Endothelial cell of umbilical vein (primary cell): ENCODE measurements at regions not wholly inside any gene's neighbourhood (a gene's known extent, or its start where the extent isn't known, plus 50 kb on each side); places are given as distances from the start of the nearest gene placed in this dataset.

ENCODE experiments used
- BruUV-seq: library from RNA; stranded (reverse); fragments of 400-500 nt; replicated peaks from 2 replicates; lab custom pipeline; 2021; lab: Mats Ljungman, UMichigan
- CTCF ChIA-PET: fragments of 300-600, 350-600 bp; sonication (Branson Sonifier 250); formaldehyde crosslinking; loops from one replicate; lab custom pipeline; 2021; ENCODE audit warnings: antibody characterized with exemption, inconsistent platforms; lab: Charles Lee
- POLR2A ChIA-PET: fragments of 300-600, 350-600 bp; sonication (Branson Sonifier 250); formaldehyde crosslinking; loops from one replicate; lab custom pipeline; 2021; ENCODE audit warnings: antibody characterized with exemption, inconsistent platforms; lab: Charles Lee
- DNase-seq: peaks from one replicate; pipeline ENCODE4 v3.0.0-alpha.2; 2011; ENCODE audit warnings: low read depth, low spot score
- FAIRE-seq: peaks from 2 replicates; lab custom pipeline; 2011; peaks lifted over from hg19 to GRCh38; lab: Jason Lieb, UNC
- H2AFZ ChIP-seq: 2 replicates; pipeline ENCODE4 v1.6.0; 2012; ENCODE audit warnings: low read depth, low read length, control low read depth, inconsistent platforms
- H3K27ac ChIP-seq: 2 replicates; pipeline ENCODE4 v1.5.1; 2011; ENCODE audit warnings: low read depth, mild to moderate bottlenecking, control low read depth, low read length, moderate library complexity; ENCODE audit not compliant: insufficient read depth
- H3K27me3 ChIP-seq, 2 experiments: 2 replicates each; pipeline versions ENCODE4 v1.6.0 to v1.6.1; 2011; ENCODE audit warnings: low read length in 2 of 2, mixed read lengths in 1 of 2; ENCODE audit not compliant: control insufficient read depth in 2 of 2, insufficient read depth in 2 of 2
- H3K36me3 ChIP-seq, 2 experiments: 2 replicates in 1 of 2; 3 replicates in 1 of 2; pipeline ENCODE4 v1.5.1; 2011; ENCODE audit warnings: low read length in 2 of 2, mild to moderate bottlenecking in 1 of 2, moderate library complexity in 1 of 2; ENCODE audit not compliant: control insufficient read depth in 2 of 2, insufficient read depth in 2 of 2; ENCODE audit errors: extremely low read depth in 1 of 2
- H3K4me1 ChIP-seq: 3 replicates; pipeline ENCODE4 v1.5.1; 2011; ENCODE audit warnings: mild to moderate bottlenecking, low read length; ENCODE audit not compliant: control insufficient read depth, insufficient read depth; ENCODE audit errors: extremely low read depth
- H3K4me2 ChIP-seq: 2 replicates; pipeline ENCODE4 v1.6.1; 2011; ENCODE audit warnings: low read length, control low read depth, mixed read lengths; ENCODE audit not compliant: insufficient read depth
- H3K4me3 ChIP-seq, 3 experiments: fragments of 200-600 bp in 1 of 3; sonication (generic), shearing (Covaris generic) in 1 of 3; replicated peaks in 1 of 3; 2 replicates each; pipeline ENCODE4 v1.5.1; 2011 to 2016; ENCODE audit warnings: control low read depth in 3 of 3, low read length in 3 of 3, mild to moderate bottlenecking in 2 of 3, inconsistent platforms in 1 of 3, low read depth in 1 of 3, moderate library complexity in 1 of 3; ENCODE audit not compliant: insufficient read depth in 1 of 3
- H3K79me2 ChIP-seq: 2 replicates; pipeline ENCODE4 v1.6.0; 2012; ENCODE audit warnings: low read length, inconsistent platforms; ENCODE audit not compliant: control insufficient read depth, insufficient read depth
- H3K9ac ChIP-seq: replicated peaks from 2 replicates; pipeline ENCODE3; 2011; ENCODE audit warnings: low read length, control low read depth; ENCODE audit not compliant: insufficient read depth; ENCODE audit errors: extremely low read depth
- H3K9me1 ChIP-seq: replicated peaks from 3 replicates; pipeline ENCODE4 v1.6.0; 2011; ENCODE audit warnings: mild to moderate bottlenecking, low read length; ENCODE audit not compliant: control insufficient read depth, insufficient read depth; ENCODE audit errors: extremely low read depth
- H3K9me3 ChIP-seq: replicated peaks from 2 replicates; pipeline ENCODE4 v1.5.1; 2012; ENCODE audit warnings: low read length, inconsistent platforms; ENCODE audit not compliant: control insufficient read depth, insufficient read depth
- H4K20me1 ChIP-seq: replicated peaks from 2 replicates; pipeline ENCODE3; 2011; ENCODE audit warnings: mild to moderate bottlenecking, low read length; ENCODE audit not compliant: control insufficient read depth, insufficient read depth; ENCODE audit errors: extremely low read depth
- GATA2 ChIP-seq: IDR thresholded peaks from 2 replicates; pipeline ENCODE4 v1.7.0; 2011; ENCODE audit warnings: low read depth, mild to moderate bottlenecking, moderate library complexity, mixed read lengths, low read length; ENCODE audit not compliant: insufficient read length, insufficient read depth
- JUN ChIP-seq: IDR thresholded peaks from 2 replicates; pipeline ENCODE4 v1.6.1; 2011; ENCODE audit warnings: borderline replicate concordance, low read depth; ENCODE audit not compliant: insufficient read length, insufficient read depth
- MYC ChIP-seq: IDR thresholded peaks from one replicate; pipeline ENCODE4 v1.6.1; 2011; ENCODE audit warnings: mild to moderate bottlenecking, low read depth, low read length
- POLR2A ChIP-seq: IDR thresholded peaks from 2 replicates; pipeline ENCODE4 v1.6.1; 2012; ENCODE audit warnings: low read depth, mild to moderate bottlenecking, control low read depth, low read length
- POLR2AphosphoS5 ChIP-seq: IDR thresholded peaks from 2 replicates; pipeline ENCODE4 v1.6.1; 2012; ENCODE audit warnings: low read depth, mild to moderate bottlenecking, control low read depth, low read length, moderate library complexity; ENCODE audit not compliant: insufficient read depth
- dilution Hi-C: fragments of 300-500 bp; cut with MboI; formaldehyde crosslinking; loops from one replicate; pipeline ENCODE4 v1.15.0; 2019; ENCODE audit warnings: low sequenced_read_pairs; ENCODE audit not compliant: extremely low pct_ligation_motif_present
- intact Hi-C: fragments of 100-400 bp; cut with micrococcal nuclease; formaldehyde crosslinking; loops from one replicate; pipeline ENCODE4 v1.10.0; 2022
- TF ChIP-seq, protein P1 (sequence below), 2 donors: IDR thresholded peaks; 1 replicate in 1 of 2; 2 replicates in 1 of 2; pipeline ENCODE4 v1.5.1; 2011; ENCODE audit warnings: low read length in 2 of 2, mild to moderate bottlenecking in 2 of 2, moderate library complexity in 2 of 2, control low read depth in 1 of 2, inconsistent platforms in 1 of 2, low read depth in 1 of 2; ENCODE audit not compliant: insufficient read depth in 1 of 2; ENCODE audit errors: extremely low read depth in 1 of 2

DNA sequence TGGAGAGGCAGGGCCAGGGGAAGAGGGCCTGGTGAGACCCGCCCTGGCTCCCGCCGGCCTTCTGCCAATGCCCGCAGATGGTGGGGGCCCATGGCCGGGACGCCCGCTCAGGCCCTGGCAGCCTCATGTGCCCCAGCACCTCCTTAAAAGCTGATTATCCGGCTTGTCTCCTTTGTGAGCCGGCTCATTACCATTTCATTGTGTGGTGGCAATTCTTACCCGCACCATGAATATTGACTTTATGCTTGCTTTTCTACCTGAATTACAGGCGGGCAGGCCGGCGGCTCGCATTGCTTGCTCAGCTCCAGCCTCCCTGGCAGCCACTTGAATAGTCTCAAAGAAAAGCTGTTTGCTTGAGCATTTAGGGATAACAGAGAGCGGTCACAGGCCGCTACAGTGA lies 120.0 kb upstream of the JAG1 start:
- Histone ChIP-seq H3K4me2 (no peak overlapping the region), H4K20me1 (no peaks in the 10 kb centered on the region), H3K4me3 (no peak overlapping the region), H3K36me3 (no peaks in the 10 kb centered on the region), H3K9me3 (no peaks in the 10 kb centered on the region), H2AFZ (no peak overlapping the region), H3K9me1 (no peaks in the 10 kb centered on the region), H3K4me1 (no peaks in the 10 kb centered on the region), H3K27me3 (no peaks in the 10 kb centered on the region), H3K79me2 (no peaks in the 10 kb centered on the region), H3K9ac (no peak overlapping the region), H3K27ac (no peak overlapping the region)
- ChIA-PET POLR2A (no interaction called here), CTCF (no interaction called here)
- DNase-seq, result no peak
- no TSS peak for BruUV-seq
- intact Hi-C loops, result no loop called here
- dilution Hi-C loops, result no loop called here
- FAIRE-seq, result no peak
- TF ChIP-seq, protein P1, sequence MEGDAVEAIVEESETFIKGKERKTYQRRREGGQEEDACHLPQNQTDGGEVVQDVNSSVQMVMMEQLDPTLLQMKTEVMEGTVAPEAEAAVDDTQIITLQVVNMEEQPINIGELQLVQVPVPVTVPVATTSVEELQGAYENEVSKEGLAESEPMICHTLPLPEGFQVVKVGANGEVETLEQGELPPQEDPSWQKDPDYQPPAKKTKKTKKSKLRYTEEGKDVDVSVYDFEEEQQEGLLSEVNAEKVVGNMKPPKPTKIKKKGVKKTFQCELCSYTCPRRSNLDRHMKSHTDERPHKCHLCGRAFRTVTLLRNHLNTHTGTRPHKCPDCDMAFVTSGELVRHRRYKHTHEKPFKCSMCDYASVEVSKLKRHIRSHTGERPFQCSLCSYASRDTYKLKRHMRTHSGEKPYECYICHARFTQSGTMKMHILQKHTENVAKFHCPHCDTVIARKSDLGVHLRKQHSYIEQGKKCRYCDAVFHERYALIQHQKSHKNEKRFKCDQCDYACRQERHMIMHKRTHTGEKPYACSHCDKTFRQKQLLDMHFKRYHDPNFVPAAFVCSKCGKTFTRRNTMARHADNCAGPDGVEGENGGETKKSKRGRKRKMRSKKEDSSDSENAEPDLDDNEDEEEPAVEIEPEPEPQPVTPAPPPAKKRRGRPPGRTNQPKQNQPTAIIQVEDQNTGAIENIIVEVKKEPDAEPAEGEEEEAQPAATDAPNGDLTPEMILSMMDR (IDR thresholded peaks at IDR 0.05; ENCODE audit: extremely low read depth in 1 of 2, insufficient read depth in 1 of 2, low read depth in 1 of 2, low read length in 2 of 2), result no peak

DNA sequence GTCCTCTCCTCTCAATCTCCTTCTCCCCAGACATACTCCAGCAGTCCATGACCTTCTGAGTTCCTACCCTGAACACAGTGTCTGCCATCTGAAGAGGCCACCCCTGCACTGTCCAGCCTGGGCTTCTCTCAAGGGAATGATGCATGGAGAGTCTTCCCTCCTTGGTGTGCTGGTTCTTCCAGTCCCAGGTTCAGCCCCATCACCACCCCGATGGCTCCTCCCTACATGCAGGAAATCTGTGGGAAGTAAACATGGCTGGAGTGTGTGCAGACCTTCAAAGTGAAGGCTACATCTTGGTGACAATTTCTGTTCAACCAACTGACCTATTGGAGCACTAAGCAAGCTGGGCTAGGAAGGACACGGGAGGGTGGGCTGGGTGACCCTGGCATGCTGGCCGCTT lies 121.0 kb upstream of the JAG1 start:
- H3K9me1 ChIP-seq, result no peaks in the 10 kb centered on the region
- no peaks in the 10 kb centered on the region for H3K79me2 ChIP-seq
- CTCF ChIA-PET, result interaction anchor here (1.4 kb wide), 1 partner anchor 14 kb away, joined by 3 read pairs; no protein-coding TSS in a partner anchor
- dilution Hi-C loops (no loop called here), intact Hi-C loops (no loop called here)
- DNase-seq (no peak), FAIRE-seq (no peak)
- H3K27me3 ChIP-seq, result no peaks in the 10 kb centered on the region
- H3K27ac ChIP-seq, result no peak overlapping the region
- no peaks in the 10 kb centered on the region for H4K20me1 ChIP-seq
- no peaks in the 10 kb centered on the region for H3K4me1 ChIP-seq
- no peaks in the 10 kb centered on the region for H3K9me3 ChIP-seq
- H3K36me3 ChIP-seq, result no peaks in the 10 kb centered on the region
- no peak overlapping the region for H2AFZ ChIP-seq
- no TSS peak for BruUV-seq
- H3K4me2 ChIP-seq, result no peak overlapping the region
- H3K9ac ChIP-seq, result no peak overlapping the region
- no peak overlapping the region for H3K4me3 ChIP-seq
- POLR2A ChIA-PET, result no interaction called here
- TF ChIP-seq GATA2 (no peak), JUN (no peak), POLR2A (no peak), POLR2AphosphoS5 (no peak), MYC (no peak)
- TF ChIP-seq, protein P1 (IDR thresholded peaks at IDR 0.05; ENCODE audit: extremely low read depth in 1 of 2, insufficient read depth in 1 of 2, low read depth in 1 of 2, low read length in 2 of 2), result no peak
